Choroid plexus epithelial cell (primary cell): ENCODE measurements at regions not wholly inside any gene's neighbourhood (a gene's known extent, or its start where the extent isn't known, plus 50 kb on each side); places are given as distances from the start of the nearest gene placed in this dataset.
"Not testable (repeated sequence)": the region's sequence is repeated elsewhere in the genome, so short reads cannot be mapped to it uniquely, and the experiment has no call there.

Experiments used
- DNase-seq: peaks from one replicate; pipeline ENCODE4 v3.0.0-alpha.2; 2010; ENCODE audit warnings: low read depth
- H3K4me3 ChIP-seq: 2 replicates; pipeline ENCODE4 v1.5.1; 2011; ENCODE audit warnings: low read depth, mild to moderate bottlenecking, control low read depth, low read length, moderate library complexity
- CTCF ChIP-seq: conservative IDR thresholded peaks from 2 replicates; pipeline ENCODE4 v1.5.1; 2011; ENCODE audit warnings: low read depth, mild to moderate bottlenecking, control low read depth, inconsistent platforms, low read length, moderate library complexity

DNA sequence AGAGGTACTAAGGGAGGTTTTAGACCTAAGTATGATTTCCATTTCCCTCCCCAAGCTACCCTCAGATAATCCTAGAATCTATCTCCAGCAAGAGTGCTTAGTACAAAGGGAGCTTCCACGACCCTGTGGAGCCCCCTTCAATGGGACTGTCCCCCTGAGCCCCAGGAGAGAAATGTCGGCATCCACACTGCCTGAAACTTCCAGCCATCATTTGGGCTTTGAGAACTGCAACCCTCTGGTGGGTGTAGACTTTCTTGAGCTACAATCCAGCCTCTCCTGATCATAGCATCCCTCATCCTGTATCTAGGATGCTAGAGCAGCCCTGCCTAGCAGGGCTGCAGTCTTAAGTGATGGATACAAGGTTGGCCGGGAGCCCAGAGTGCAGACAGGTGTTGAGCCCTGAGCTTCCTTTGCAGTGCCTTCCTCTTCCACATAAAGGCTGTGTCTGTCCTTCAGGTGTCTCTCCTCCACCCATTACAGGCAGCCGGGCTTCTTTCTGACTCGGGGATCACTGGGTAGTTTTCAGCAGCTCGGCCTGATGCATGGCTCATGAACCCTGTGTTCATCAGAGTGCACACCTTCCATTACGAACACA is 424.5 kb downstream of the PREX1 start:
- TF ChIP-seq CTCF: no peak
- H3K4me3 ChIP-seq: no peak overlapping the region
- no peak for DNase-seq

DNA sequence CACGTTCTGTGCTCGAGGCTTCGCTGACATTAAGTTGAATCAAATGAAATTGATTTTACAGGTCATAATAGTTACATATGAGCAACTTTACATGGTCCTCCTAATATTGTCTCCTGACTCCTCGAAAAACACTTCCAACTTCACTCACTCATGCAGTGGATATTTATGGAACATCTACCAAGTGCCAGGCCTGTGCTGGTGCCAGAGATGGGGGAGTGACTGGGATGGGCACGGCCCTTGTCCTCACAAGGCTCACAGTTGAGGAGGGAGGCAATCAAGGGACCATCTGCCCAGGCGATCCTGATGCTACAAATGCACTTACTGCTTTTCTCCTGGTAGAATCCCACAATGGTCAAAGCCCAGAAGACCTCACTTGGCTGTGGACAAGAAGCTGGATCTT is 426.4 kb downstream of the PREX1 start:
- TF ChIP-seq CTCF: no peak
- DNase-seq: no peak

GRCh38 chr20:48400009-48400408 is 427.8 kb downstream of the PREX1 start:
- DNase-seq: no peak
- TF ChIP-seq CTCF: no peak
- H3K4me3 ChIP-seq: no peak overlapping the region

More for the DNA sequence above, 426.4 kb downstream of the PREX1 start:
- no peak overlapping the region for H3K4me3 ChIP-seq

- no peak overlapping the region for H3K4me3 ChIP-seq
- peak; percentile 71 for DNase-seq
- no peak for TF ChIP-seq CTCF
These were observed 429.0 kb downstream of the PREX1 start for GRCh38 chr20:48398506-48399449.

GRCh38 chr20:48396981-48397861 is 430.6 kb downstream of the PREX1 start:
- not testable (repeated sequence) for DNase-seq, H3K4me3 ChIP-seq

- TF ChIP-seq CTCF: no peak
- H3K4me3 ChIP-seq: no peak overlapping the region
- no peak for DNase-seq
These were observed 431.8 kb downstream of the PREX1 start for GRCh38 chr20:48395816-48396546.
